ENCODE measurements at regions not wholly inside any gene's neighbourhood (a gene's known extent, or its start where the extent isn't known, plus 50 kb on each side); places are given as distances from the start of the nearest gene placed in this dataset.

DNA sequence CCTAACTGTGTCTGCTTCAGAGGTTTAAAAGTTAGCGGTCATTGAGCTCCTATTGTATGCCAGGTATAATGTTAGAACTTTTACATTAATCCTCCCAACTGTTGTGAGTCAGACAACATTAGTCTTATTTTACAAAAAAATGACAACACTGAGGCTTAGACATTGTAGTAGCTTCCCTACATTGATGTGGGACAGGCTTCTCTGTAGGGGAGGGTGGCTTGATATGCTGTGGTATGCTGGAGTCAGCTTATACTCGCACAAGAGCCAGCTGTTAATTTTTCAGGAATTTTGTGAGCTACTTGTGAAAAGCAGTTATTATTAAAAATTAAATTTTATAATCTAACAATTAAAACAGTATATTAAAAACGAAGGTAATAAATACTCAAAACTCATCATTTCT lies 64.8 kb upstream of the NAV2 start:
- Histone ChIP-seq H2BK5ac (ENCODE audit: low read depth, low read length, poor library complexity, severe bottlenecking) (no peak overlapping the region), H3K27me3 (ENCODE audit: control insufficient read depth, insufficient read depth, low read length) (peaks cover 15% of the 10 kb centered on the region), H3K9ac (ENCODE audit: low read depth, low read length) (no peak overlapping the region), H2AK5ac (ENCODE audit: low read depth, low read length) (no peak overlapping the region), H4K20me1 (ENCODE audit: insufficient read depth, low read length) (peaks cover 3% of the 10 kb centered on the region; the same call in 1 of the 2 replicates), H3K27ac (ENCODE audit: insufficient read depth, low read length) (no peak overlapping the region), H2BK15ac (ENCODE audit: low read depth, low read length) (no peak overlapping the region), H2BK20ac (ENCODE audit: low read depth, low read length) (no peak overlapping the region), H3K23ac (ENCODE audit: low read depth, low read length) (no peak overlapping the region), H4K8ac (ENCODE audit: low read depth in 2 of 2, low read length in 2 of 2) (no peak overlapping the region), H3K36me3 (ENCODE audit: control insufficient read depth, insufficient read depth, low read length) (no peaks in the 10 kb centered on the region), H3K4ac (ENCODE audit: low read depth, low read length) (no peak overlapping the region), H3K18ac (ENCODE audit: low read depth, low read length) (no peak overlapping the region), H2AFZ (replicated peaks; ENCODE audit: low read length, poor library complexity) (no peak overlapping the region), H3K4me2 (ENCODE audit: low read depth, low read length) (no peak overlapping the region), H3K14ac (replicated peaks; ENCODE audit: low read depth, low read length) (no peak overlapping the region), H3K4me1 (ENCODE audit: control insufficient read depth, insufficient read depth, low read length) (peaks cover 4% of the 10 kb centered on the region), H2BK120ac (ENCODE audit: low read depth, low read length) (no peak overlapping the region), H3K9me3 (ENCODE audit: control insufficient read depth, insufficient read depth, low read length) (no peaks in the 10 kb centered on the region), H3K79me1 (ENCODE audit: low read depth in 1 of 2, low read length in 2 of 2) (no peaks in the 10 kb centered on the region), H2AK9ac (replicated peaks; ENCODE audit: low read depth, low read length, poor library complexity) (no peak overlapping the region), H3K56ac (ENCODE audit: extremely low read depth, insufficient read depth, low read length) (no peak overlapping the region), H4K5ac (ENCODE audit: low read depth, low read length) (no peak overlapping the region), H4K91ac (ENCODE audit: insufficient read depth, low read depth, low read length) (no peak overlapping the region), H3K4me3 (ENCODE audit: insufficient read depth, low read depth, low read length) (no peak overlapping the region), H3K9me1 (ENCODE audit: insufficient read depth, low read length) (no peaks in the 10 kb centered on the region; the same call in 1 of the 2 replicates)
- BruUV-seq (replicated peaks): no TSS peak
- ATAC-seq (ENCODE audit: low read depth) (no peak), DNase-seq (no peak)
- in situ Hi-C loops (cut with MboI; ENCODE audit: low sequenced_read_pairs) (no loop called here), intact Hi-C loops (cut with micrococcal nuclease) (no loop called here), dilution Hi-C loops (cut with HindIII; ENCODE audit: low sequenced_read_pairs, unreplicated experiment) (no loop called here)
- no peak for TF ChIP-seq NFE2L2 (IDR thresholded peaks at IDR 0.05; ENCODE audit: low read depth, low read length)
- no peak for TF ChIP-seq RCOR1 (IDR thresholded peaks at IDR 0.05; ENCODE audit: insufficient replicate concordance, low read length)
- TF ChIP-seq MXI1 (IDR thresholded peaks at IDR 0.05; ENCODE audit: borderline replicate concordance, low read depth, low read length): no peak
- TF ChIP-seq RAD21 (IDR thresholded peaks at IDR 0.05; ENCODE audit: low read length): no peak
- TF ChIP-seq MAFK (IDR thresholded peaks at IDR 0.05; ENCODE audit: low read depth, low read length): no peak
- TF ChIP-seq MAZ (IDR thresholded peaks at IDR 0.05; ENCODE audit: borderline replicate concordance, low read depth, low read length): no peak
- no peak for TF ChIP-seq POLR2A (IDR thresholded peaks at IDR 0.05; ENCODE audit: low read depth, low read length)
- no peak for TF ChIP-seq SMC3 (IDR thresholded peaks at IDR 0.05; ENCODE audit: low read depth, low read length)
- TF ChIP-seq USF2 (IDR thresholded peaks at IDR 0.05; ENCODE audit: low read depth, low read length): no peak
- no peak for TF ChIP-seq RFX5 (IDR thresholded peaks at IDR 0.05; ENCODE audit: low read depth, low read length)
- no peak for TF ChIP-seq FOS (IDR thresholded peaks at IDR 0.05; ENCODE audit: low read depth, low read length)
- no peak for TF ChIP-seq CEBPB (IDR thresholded peaks at IDR 0.05; ENCODE audit: low read depth, low read length)
- TF ChIP-seq, protein P1, sequence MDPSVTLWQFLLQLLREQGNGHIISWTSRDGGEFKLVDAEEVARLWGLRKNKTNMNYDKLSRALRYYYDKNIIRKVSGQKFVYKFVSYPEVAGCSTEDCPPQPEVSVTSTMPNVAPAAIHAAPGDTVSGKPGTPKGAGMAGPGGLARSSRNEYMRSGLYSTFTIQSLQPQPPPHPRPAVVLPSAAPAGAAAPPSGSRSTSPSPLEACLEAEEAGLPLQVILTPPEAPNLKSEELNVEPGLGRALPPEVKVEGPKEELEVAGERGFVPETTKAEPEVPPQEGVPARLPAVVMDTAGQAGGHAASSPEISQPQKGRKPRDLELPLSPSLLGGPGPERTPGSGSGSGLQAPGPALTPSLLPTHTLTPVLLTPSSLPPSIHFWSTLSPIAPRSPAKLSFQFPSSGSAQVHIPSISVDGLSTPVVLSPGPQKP (IDR thresholded peaks at IDR 0.05; ENCODE audit: borderline replicate concordance, low read depth, low read length): no peak
- no peak for TF ChIP-seq BHLHE40 (IDR thresholded peaks at IDR 0.05; ENCODE audit: low read depth, low read length)
- TF ChIP-seq, protein P2, sequence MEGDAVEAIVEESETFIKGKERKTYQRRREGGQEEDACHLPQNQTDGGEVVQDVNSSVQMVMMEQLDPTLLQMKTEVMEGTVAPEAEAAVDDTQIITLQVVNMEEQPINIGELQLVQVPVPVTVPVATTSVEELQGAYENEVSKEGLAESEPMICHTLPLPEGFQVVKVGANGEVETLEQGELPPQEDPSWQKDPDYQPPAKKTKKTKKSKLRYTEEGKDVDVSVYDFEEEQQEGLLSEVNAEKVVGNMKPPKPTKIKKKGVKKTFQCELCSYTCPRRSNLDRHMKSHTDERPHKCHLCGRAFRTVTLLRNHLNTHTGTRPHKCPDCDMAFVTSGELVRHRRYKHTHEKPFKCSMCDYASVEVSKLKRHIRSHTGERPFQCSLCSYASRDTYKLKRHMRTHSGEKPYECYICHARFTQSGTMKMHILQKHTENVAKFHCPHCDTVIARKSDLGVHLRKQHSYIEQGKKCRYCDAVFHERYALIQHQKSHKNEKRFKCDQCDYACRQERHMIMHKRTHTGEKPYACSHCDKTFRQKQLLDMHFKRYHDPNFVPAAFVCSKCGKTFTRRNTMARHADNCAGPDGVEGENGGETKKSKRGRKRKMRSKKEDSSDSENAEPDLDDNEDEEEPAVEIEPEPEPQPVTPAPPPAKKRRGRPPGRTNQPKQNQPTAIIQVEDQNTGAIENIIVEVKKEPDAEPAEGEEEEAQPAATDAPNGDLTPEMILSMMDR (conservative IDR thresholded peaks at IDR 0.05; ENCODE audit: low read depth, low read length): no peak
- no peak for TF ChIP-seq CHD1 (IDR thresholded peaks at IDR 0.05; ENCODE audit: low read depth, low read length)
- ChIA-PET CTCF (no interaction called here), POLR2A (ENCODE audit: unreplicated experiment) (no interaction called here)
- no CpG with 5 or more reads among the region's 3 CpGs for WGBS, 2 experiments (ENCODE audit: extremely low coverage in 2 of 2, insufficient read length in 1 of 2)
